Naive thymus-derived CD4-positive, alpha-beta T cell (primary cell): ENCODE measurements at regions not wholly inside any gene's neighbourhood (a gene's known extent, or its start where the extent isn't known, plus 50 kb on each side); places are given as distances from the start of the nearest gene placed in this dataset.

Experiments
- ATAC-seq: fragments of 150-1000 bp; cut with Tn5 transposase; 2 replicates; pipeline ENCODE4 v1.10.0; 2021; ENCODE audit warnings: mild to moderate bottlenecking, moderate library complexity
- CTCF ChIA-PET: fragments of 350-600 bp; sonication (Branson Sonifier 250); formaldehyde crosslinking; loops from one replicate; lab custom pipeline; 2021; ENCODE audit warnings: antibody characterized with exemption; lab: Charles Lee
- POLR2A ChIA-PET: fragments of 350-600 bp; sonication (Branson Sonifier 250); formaldehyde crosslinking; loops from one replicate; lab custom pipeline; 2021; ENCODE audit warnings: antibody characterized with exemption, inconsistent platforms; lab: Charles Lee
- DNase-seq, 9 donors: peaks; one replicate each; pipeline versions ENCODE4 v3.0.0 to v3.0.0-alpha.2; 2020 to 2022; ENCODE audit warnings: mixed read lengths in 1 of 9
- H3K27ac ChIP-seq: one replicate; pipeline ENCODE4 v1.7.0; 2013; ENCODE audit warnings: mild to moderate bottlenecking, low read depth, low read length, moderate library complexity
- H3K27me3 ChIP-seq, 2 donors: one replicate each; pipeline ENCODE4 v1.7.0; 2013; ENCODE audit warnings: low read length in 2 of 2, mild to moderate bottlenecking in 2 of 2, moderate library complexity in 2 of 2; ENCODE audit not compliant: control insufficient read depth in 2 of 2, insufficient read depth in 2 of 2
- H3K36me3 ChIP-seq, 3 experiments: 1 replicate in 2 of 3; 2 replicates in 1 of 3; pipeline ENCODE4 v1.7.0; 2013; ENCODE audit warnings: low read length in 3 of 3, mild to moderate bottlenecking in 3 of 3, moderate library complexity in 1 of 3; ENCODE audit not compliant: insufficient read depth in 3 of 3, control insufficient read depth in 2 of 3
- H3K4me1 ChIP-seq, 2 donors: one replicate each; pipeline ENCODE4 v1.7.0; 2013; ENCODE audit warnings: low read length in 2 of 2, mild to moderate bottlenecking in 2 of 2, moderate library complexity in 1 of 2; ENCODE audit not compliant: control insufficient read depth in 2 of 2, insufficient read depth in 2 of 2
- H3K4me3 ChIP-seq: 2 replicates; pipeline ENCODE4 v1.7.0; 2013; ENCODE audit warnings: mild to moderate bottlenecking, low read length
- H3K9me3 ChIP-seq, 3 experiments: 1 replicate in 2 of 3; 2 replicates in 1 of 3; pipeline ENCODE4 v1.7.0; 2013; ENCODE audit warnings: low read length in 3 of 3; ENCODE audit not compliant: control insufficient read depth in 2 of 3
- H3K27ac Mint-ChIP-seq, 9 donors: one replicate each; pipeline ENCODE4 v1.8.0; 2020 to 2022; ENCODE audit warnings: mixed read lengths in 9 of 9, mild to moderate bottlenecking in 8 of 9, moderate library complexity in 5 of 9, inconsistent platforms in 2 of 9
- H3K27me3 Mint-ChIP-seq, 5 donors: one replicate each; pipeline ENCODE4 v1.8.0; 2021 to 2022; ENCODE audit warnings: mixed read lengths in 5 of 5, mild to moderate bottlenecking in 1 of 5
- H3K36me3 Mint-ChIP-seq, 5 donors: one replicate each; pipeline ENCODE4 v1.8.0; 2020 to 2022; ENCODE audit warnings: mixed read lengths in 5 of 5, mild to moderate bottlenecking in 3 of 5, inconsistent platforms in 1 of 5
- H3K4me1 Mint-ChIP-seq, 7 donors: one replicate each; pipeline ENCODE4 v1.8.0; 2020 to 2022; ENCODE audit warnings: mixed read lengths in 7 of 7, mild to moderate bottlenecking in 3 of 7, inconsistent platforms in 1 of 7
- H3K4me3 Mint-ChIP-seq, 10 donors: one replicate each; pipeline ENCODE4 v1.8.0; 2020 to 2022; ENCODE audit warnings: mild to moderate bottlenecking in 10 of 10, mixed read lengths in 10 of 10, moderate library complexity in 6 of 10, inconsistent platforms in 2 of 10
- H3K9me3 Mint-ChIP-seq, 11 donors: one replicate each; pipeline ENCODE4 v1.8.0; 2020 to 2022; ENCODE audit warnings: mixed read lengths in 11 of 11, mild to moderate bottlenecking in 4 of 11, inconsistent platforms in 1 of 11, moderate library complexity in 1 of 11
- intact Hi-C, 2 donors: fragments of 100-400 bp; cut with micrococcal nuclease; formaldehyde crosslinking; loops; one replicate each; pipeline ENCODE4 v1.15.1; 2023

- no peak for ATAC-seq
- ChIA-PET CTCF (interaction anchor here (0.6 kb wide), 1 partner anchor 440 kb away, joined by 3 read pairs; no protein-coding TSS in a partner anchor), POLR2A (no interaction called here)
- H3K4me3 ChIP-seq = no peak overlapping the region
- H3K4me1 Mint-ChIP-seq = peaks cover 0 to 5% (median 0%) of the 10 kb centered on the region in 7 donors
- no peaks in the 10 kb centered on the region for H3K27me3 ChIP-seq
- H3K36me3 Mint-ChIP-seq = no peaks in the 10 kb centered on the region
- no peaks in the 10 kb centered on the region for H3K36me3 ChIP-seq
- no peak overlapping the region for H3K27ac ChIP-seq
- no peaks in the 10 kb centered on the region for H3K9me3 ChIP-seq
- H3K27me3 Mint-ChIP-seq = peaks cover 0 to 34% (median 6%) of the 10 kb centered on the region in 5 donors
- DNase-seq = no peak
- no peak overlapping the region for H3K4me3 Mint-ChIP-seq
- intact Hi-C loops = no loop called here
- no peak overlapping the region for H3K27ac Mint-ChIP-seq
- H3K9me3 Mint-ChIP-seq = peaks cover 0 to 4% (median 0%) of the 10 kb centered on the region in 11 donors
- H3K4me1 ChIP-seq = no peaks in the 10 kb centered on the region
These were observed 56.3 kb upstream of the HNF1B start for GRCh38 chr17:37801171-37801570.

- peaks cover 0 to 5% (median 0%) of the 10 kb centered on the region in 7 donors for H3K4me1 Mint-ChIP-seq
- intact Hi-C loops = no loop called here
- ChIA-PET POLR2A (no interaction called here), CTCF (no interaction called here)
- H3K27me3 ChIP-seq = no peaks in the 10 kb centered on the region
- H3K4me1 ChIP-seq = no peaks in the 10 kb centered on the region
- no peaks in the 10 kb centered on the region for H3K36me3 Mint-ChIP-seq
- no peak overlapping the region for H3K27ac ChIP-seq
- H3K9me3 Mint-ChIP-seq = peaks cover 0 to 4% (median 0%) of the 10 kb centered on the region in 11 donors
- no peaks in the 10 kb centered on the region for H3K9me3 ChIP-seq
- no peaks in the 10 kb centered on the region for H3K36me3 ChIP-seq
- H3K27ac Mint-ChIP-seq = no peak overlapping the region
- peaks cover 0 to 32% (median 6%) of the 10 kb centered on the region in 5 donors for H3K27me3 Mint-ChIP-seq
- H3K4me3 ChIP-seq = no peak overlapping the region
- DNase-seq (no peak), ATAC-seq (no peak)
- no peak overlapping the region for H3K4me3 Mint-ChIP-seq
These were observed 52.3 kb upstream of the HNF1B start for GRCh38 chr17:37797206-37797605.

- Histone ChIP-seq H3K36me3 (no peaks in the 10 kb centered on the region), H3K4me3 (no peak overlapping the region), H3K27me3 (no peaks in the 10 kb centered on the region), H3K27ac (no peak overlapping the region), H3K9me3 (no peaks in the 10 kb centered on the region), H3K4me1 (no peaks in the 10 kb centered on the region)
- Mint-ChIP-seq H3K9me3 (peaks cover 0 to 4% (median 0%) of the 10 kb centered on the region in 11 donors), H3K27me3 (peaks cover 0 to 22% (median 8%) of the 10 kb centered on the region in 5 donors), H3K4me3 (no peak overlapping the region), H3K36me3 (no peaks in the 10 kb centered on the region), H3K4me1 (peaks cover 0 to 10% (median 0%) of the 10 kb centered on the region in 7 donors), H3K27ac (no peak overlapping the region)
- ChIA-PET CTCF (no interaction called here), POLR2A (no interaction called here)
- ATAC-seq (no peak), DNase-seq (no peak)
- intact Hi-C loops = no loop called here
These were observed 51.2 kb upstream of the HNF1B start for GRCh38 chr17:37796076-37796475.
